Transverse colon (tissue), 4 donors: ENCODE measurements at regions not wholly inside any gene's neighbourhood (a gene's known extent, or its start where the extent isn't known, plus 50 kb on each side); places are given as distances from the start of the nearest gene placed in this dataset.

Experiments
- DNase-seq: peaks from one replicate; pipeline ENCODE4 v3.0.0-alpha.2; 2019
- H3K27ac ChIP-seq, 4 donors: fragments of 200-600 bp; sonication (generic); 2 replicates each; pipeline ENCODE4 v1.5.1; 2016 to 2018; ENCODE audit warnings: inconsistent platforms in 4 of 4
- H3K27me3 ChIP-seq: fragments of 200-600 bp; sonication (generic); 2 replicates; pipeline ENCODE4 v1.5.1; 2017; ENCODE audit warnings: inconsistent platforms
- H3K36me3 ChIP-seq, 4 donors: fragments of 200-600 bp; sonication (generic); 2 replicates each; pipeline ENCODE4 v1.5.1; 2017 to 2019; ENCODE audit warnings: inconsistent platforms in 4 of 4
- H3K4me1 ChIP-seq, 4 donors: fragments of 200-600 bp; sonication (generic); 2 replicates each; pipeline ENCODE4 v1.5.1; 2017 to 2020; ENCODE audit warnings: inconsistent platforms in 4 of 4
- H3K4me3 ChIP-seq, 4 donors: fragments of 200-600 bp; sonication (generic); 1 replicate in 1 of 4; 2 replicates in 3 of 4; pipeline versions ENCODE4 v1.5.1 to v1.6.1; 2017 to 2019; ENCODE audit warnings: inconsistent platforms in 4 of 4
- H3K9me3 ChIP-seq, 2 donors: fragments of 200-600 bp; sonication (generic); 2 replicates each; pipeline ENCODE4 v1.5.1; 2017 to 2019; ENCODE audit warnings: inconsistent platforms in 2 of 2
- EP300 ChIP-seq: sonication (generic); formaldehyde crosslinking; IDR thresholded peaks from one replicate; pipeline ENCODE4 v1.6.1; 2017; ENCODE audit warnings: antibody characterized with exemption, low read depth
- POLR2A ChIP-seq: fragments of 450-650 bp; IDR thresholded peaks from one replicate; pipeline ENCODE4 v1.6.1; 2016; ENCODE audit warnings: antibody characterized with exemption, mild to moderate bottlenecking, moderate library complexity
- POLR2AphosphoS5 ChIP-seq, 3 donors: sonication (generic); formaldehyde crosslinking; IDR thresholded peaks; one replicate each; pipeline ENCODE4 v1.6.1; 2016; ENCODE audit warnings: antibody characterized with exemption in 3 of 3
- WGBS, 2 donors: methylation state at CpG; one replicate each; pipeline ENCODE4 v1.1.5; 2018; ENCODE audit warnings: low coverage in 1 of 2; 5-methylcytosine and 5-hydroxymethylcytosine counted together
- in situ Hi-C, 4 donors: fragments of 200-750 bp; cut with MboI; loops; one replicate each; pipeline versions ENCODE4 v1.15.0 to v1.15.1; 2017; ENCODE audit warnings: low sequenced_read_pairs in 3 of 4, low pct_ligation_motif_present in 1 of 4, low pct_unique_long_range_greater_than_20kb in 1 of 4
- intact Hi-C: fragments of 100-400 bp; cut with DNase I; formaldehyde crosslinking; loops from one replicate; pipeline ENCODE4 v1.15.1; 2023; ENCODE audit warnings: low total_unique reads
- TF ChIP-seq, protein P1 (sequence below), 5 experiments: fragments of 200-600 bp in 3 of 5; fragments of 450-650 bp in 2 of 5; sonication (generic) in 3 of 5; IDR thresholded peaks; 1 replicate in 2 of 5; 2 replicates in 3 of 5; pipeline ENCODE4 v1.5.1; 2016 to 2017; ENCODE audit warnings: antibody characterized with exemption in 5 of 5, inconsistent platforms in 3 of 5, mild to moderate bottlenecking in 2 of 5, moderate library complexity in 1 of 5

DNA sequence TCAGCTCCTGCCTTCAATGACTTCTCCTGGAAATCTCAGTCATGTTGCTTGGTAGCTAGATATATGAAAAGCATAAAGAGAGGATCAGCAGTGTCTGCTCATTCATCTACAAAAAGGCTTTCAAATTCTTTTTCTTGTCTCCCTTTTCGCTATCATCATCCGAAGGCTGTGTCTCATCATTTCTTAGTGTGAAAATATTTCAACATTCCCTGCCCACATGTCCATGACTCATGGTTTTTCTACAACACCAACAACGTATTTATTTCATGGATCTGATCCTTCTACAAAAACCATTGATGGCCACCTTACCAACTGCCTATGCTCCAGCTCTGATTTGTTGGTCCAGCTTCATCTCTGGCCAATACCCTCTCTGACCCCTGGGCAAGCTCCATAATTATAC is 472.5 kb upstream of the GHITM start:
- intact Hi-C loops (no loop called here), in situ Hi-C loops (no loop called here)
- WGBS, 2 donors = 69 to 74% methylated on average over 3 of the region's 3 CpGs
- Histone ChIP-seq H3K27me3 (no peaks in the 10 kb centered on the region), H3K27ac (no peak overlapping the region), H3K9me3 (no peaks in the 10 kb centered on the region), H3K4me1 (no peaks in the 10 kb centered on the region), H3K36me3 (no peaks in the 10 kb centered on the region), H3K4me3 (no peak overlapping the region)
- TF ChIP-seq, protein P1, sequence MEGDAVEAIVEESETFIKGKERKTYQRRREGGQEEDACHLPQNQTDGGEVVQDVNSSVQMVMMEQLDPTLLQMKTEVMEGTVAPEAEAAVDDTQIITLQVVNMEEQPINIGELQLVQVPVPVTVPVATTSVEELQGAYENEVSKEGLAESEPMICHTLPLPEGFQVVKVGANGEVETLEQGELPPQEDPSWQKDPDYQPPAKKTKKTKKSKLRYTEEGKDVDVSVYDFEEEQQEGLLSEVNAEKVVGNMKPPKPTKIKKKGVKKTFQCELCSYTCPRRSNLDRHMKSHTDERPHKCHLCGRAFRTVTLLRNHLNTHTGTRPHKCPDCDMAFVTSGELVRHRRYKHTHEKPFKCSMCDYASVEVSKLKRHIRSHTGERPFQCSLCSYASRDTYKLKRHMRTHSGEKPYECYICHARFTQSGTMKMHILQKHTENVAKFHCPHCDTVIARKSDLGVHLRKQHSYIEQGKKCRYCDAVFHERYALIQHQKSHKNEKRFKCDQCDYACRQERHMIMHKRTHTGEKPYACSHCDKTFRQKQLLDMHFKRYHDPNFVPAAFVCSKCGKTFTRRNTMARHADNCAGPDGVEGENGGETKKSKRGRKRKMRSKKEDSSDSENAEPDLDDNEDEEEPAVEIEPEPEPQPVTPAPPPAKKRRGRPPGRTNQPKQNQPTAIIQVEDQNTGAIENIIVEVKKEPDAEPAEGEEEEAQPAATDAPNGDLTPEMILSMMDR (IDR thresholded peaks at IDR 0.05) = no peak
- no peak for TF ChIP-seq POLR2AphosphoS5 (IDR thresholded peaks at IDR 0.05)
- TF ChIP-seq EP300 = no peak
- no peak for TF ChIP-seq POLR2A
- no peak for DNase-seq

- Histone ChIP-seq H3K4me3 (no peak overlapping the region), H3K27me3 (no peaks in the 10 kb centered on the region), H3K9me3 (no peaks in the 10 kb centered on the region), H3K4me1 (no peaks in the 10 kb centered on the region), H3K36me3 (no peaks in the 10 kb centered on the region), H3K27ac (no peak overlapping the region)
- no peak for TF ChIP-seq POLR2A
- TF ChIP-seq POLR2AphosphoS5 (IDR thresholded peaks at IDR 0.05) = no peak
- TF ChIP-seq, protein P1 (IDR thresholded peaks at IDR 0.05) = no peak
- TF ChIP-seq EP300 = no peak
- WGBS, 2 donors = 88 to 90% methylated on average over 1 of the region's 1 CpG
- in situ Hi-C loops = no loop called here
- intact Hi-C loops = no loop called here
- DNase-seq = no peak
Observed at GRCh38 chr10:83667594-83667993, 471.7 kb upstream of the GHITM start.

GRCh38 chr10:83673316-83673715 is 466.0 kb upstream of the GHITM start:
- Histone ChIP-seq H3K4me1 (no peaks in the 10 kb centered on the region), H3K36me3 (no peaks in the 10 kb centered on the region), H3K4me3 (no peak overlapping the region), H3K27me3 (no peaks in the 10 kb centered on the region), H3K27ac (no peak overlapping the region), H3K9me3 (no peaks in the 10 kb centered on the region)
- intact Hi-C loops (no loop called here), in situ Hi-C loops (no loop called here)
- no peak for DNase-seq
- 60 to 70% methylated on average over 1 to 3 of the region's 3 CpGs for WGBS, 2 donors
- TF ChIP-seq POLR2AphosphoS5 (IDR thresholded peaks at IDR 0.05) = no peak
- TF ChIP-seq, protein P1 (IDR thresholded peaks at IDR 0.05) = no peak
- TF ChIP-seq EP300 = no peak
- no peak for TF ChIP-seq POLR2A

- Histone ChIP-seq H3K27ac (no peak overlapping the region), H3K27me3 (no peaks in the 10 kb centered on the region), H3K4me3 (no peak overlapping the region), H3K36me3 (no peaks in the 10 kb centered on the region), H3K9me3 (no peaks in the 10 kb centered on the region), H3K4me1 (no peaks in the 10 kb centered on the region)
- intact Hi-C loops = no loop called here
- WGBS, 2 donors = 55 to 57% methylated on average over 1 to 4 of the region's 4 CpGs
- in situ Hi-C loops = no loop called here
- TF ChIP-seq, protein P1 (IDR thresholded peaks at IDR 0.05) = no peak
- TF ChIP-seq POLR2AphosphoS5 (IDR thresholded peaks at IDR 0.05) (no peak), POLR2A (no peak), EP300 (no peak)
- DNase-seq = no peak
Observed at GRCh38 chr10:83677795-83678194, 461.5 kb upstream of the GHITM start.
